CD4-positive, alpha-beta T cell treated with Interferon alpha-2 for 1 hour (primary cell): ENCODE measurements at regions not wholly inside any gene's neighbourhood (a gene's known extent, or its start where the extent isn't known, plus 50 kb on each side); places are given as distances from the start of the nearest gene placed in this dataset.
"Not testable (repeated sequence)": the region's sequence is repeated elsewhere in the genome, so short reads cannot be mapped to it uniquely, and the experiment has no call there.

Source experiments
- DNase-seq, 2 donors: peaks; one replicate each; pipeline ENCODE4 v3.0.0-alpha.2; 2020 to 2022

DNA sequence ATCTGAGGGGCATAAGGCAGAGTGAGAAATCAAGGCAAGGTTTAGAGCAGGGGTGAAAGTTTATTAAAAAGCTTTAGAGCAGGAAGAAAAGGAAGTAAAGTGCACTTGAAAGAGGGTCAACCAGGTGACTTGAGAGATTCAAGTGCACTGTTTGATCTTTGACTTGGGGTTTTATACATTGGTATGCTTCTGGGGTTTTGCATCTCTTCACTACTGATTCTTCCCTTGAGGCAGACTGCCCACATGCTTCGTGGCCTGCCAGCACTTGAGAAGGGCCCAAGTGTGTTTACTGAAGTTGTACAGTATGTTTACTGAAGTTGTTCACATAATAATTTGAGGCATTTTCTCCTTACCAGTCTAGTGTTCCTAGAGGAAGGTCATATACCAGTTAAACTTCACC is 367.0 kb upstream of the UBE2E2 start:
- no peak for DNase-seq

DNA sequence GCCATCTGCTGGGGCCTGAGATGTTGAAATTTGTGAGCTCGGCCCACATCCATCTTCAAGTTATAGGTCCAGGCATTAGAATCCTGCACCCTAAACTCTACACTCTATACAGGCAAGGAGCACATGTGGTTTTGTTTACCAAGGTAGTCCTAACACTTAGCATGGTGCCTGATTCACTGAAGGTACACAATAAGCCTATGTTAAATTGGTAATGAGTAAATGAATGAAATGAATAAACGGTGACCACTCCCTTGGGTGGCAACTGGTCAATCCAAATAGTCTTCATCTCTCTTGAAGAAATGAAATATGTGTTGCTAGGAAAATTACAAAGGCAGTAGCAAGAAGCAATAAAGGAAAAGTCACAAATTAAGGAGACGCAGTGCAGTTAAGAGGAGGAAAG is 359.3 kb upstream of the UBE2E2 start:
- no peak for DNase-seq

DNA sequence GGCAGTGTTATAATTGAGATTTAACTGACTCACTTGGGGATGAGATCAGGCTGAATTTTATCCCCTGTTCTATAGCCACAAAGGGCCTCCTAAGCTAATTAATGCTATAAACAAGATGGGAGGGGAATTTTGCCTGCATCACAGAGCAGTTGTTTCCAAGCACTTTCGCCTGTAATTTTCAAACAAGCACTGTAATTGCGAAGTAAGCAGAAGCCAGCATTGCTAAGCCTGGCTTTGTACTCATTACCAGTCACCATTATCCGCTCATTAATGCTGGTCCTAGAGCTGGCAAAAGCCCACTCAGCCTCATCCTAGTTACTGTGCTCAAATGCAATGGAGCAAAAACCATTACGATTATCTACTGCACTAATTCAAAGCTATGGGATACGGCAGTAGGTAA is 356.6 kb upstream of the UBE2E2 start:
- DNase-seq = no peak

DNA sequence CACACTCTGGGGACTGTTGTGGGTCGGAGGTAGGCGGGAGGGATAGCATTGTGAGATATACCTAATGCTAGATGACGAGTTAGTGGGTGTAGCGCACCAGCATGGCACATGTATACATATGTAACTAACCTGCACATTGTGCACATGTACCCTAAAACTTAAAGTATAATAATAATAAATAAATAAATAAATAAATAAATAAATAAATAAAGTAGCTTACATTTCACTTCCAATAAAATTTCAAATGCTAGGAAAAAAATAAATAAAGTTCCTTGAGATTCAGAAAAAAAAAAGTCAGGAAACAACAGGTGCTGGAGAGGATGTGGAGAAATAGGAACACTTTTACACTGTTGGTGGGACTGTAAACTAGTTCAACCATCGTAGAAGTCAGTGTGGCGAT is 353.5 kb upstream of the UBE2E2 start:
- DNase-seq = not testable (repeated sequence)

DNA sequence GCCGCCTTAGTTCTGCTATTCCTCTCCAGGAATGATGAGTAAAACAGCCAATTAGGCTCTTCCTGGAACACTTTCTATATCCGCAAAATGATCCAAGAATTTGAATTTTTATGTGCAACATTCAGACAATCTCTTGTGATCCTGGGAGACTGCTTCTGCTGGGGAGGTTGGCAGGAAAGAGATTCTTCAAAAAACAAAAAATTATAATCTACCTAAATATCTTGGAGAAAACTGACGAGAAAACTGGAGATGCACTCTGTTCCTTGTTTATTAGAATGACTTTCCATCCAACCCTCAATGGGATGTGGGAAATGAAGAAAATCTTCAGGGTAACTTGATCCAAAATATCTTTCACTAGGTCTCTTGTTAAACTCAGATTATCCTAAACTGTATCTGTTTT is 346.3 kb upstream of the UBE2E2 start:
- DNase-seq = no peak

DNA sequence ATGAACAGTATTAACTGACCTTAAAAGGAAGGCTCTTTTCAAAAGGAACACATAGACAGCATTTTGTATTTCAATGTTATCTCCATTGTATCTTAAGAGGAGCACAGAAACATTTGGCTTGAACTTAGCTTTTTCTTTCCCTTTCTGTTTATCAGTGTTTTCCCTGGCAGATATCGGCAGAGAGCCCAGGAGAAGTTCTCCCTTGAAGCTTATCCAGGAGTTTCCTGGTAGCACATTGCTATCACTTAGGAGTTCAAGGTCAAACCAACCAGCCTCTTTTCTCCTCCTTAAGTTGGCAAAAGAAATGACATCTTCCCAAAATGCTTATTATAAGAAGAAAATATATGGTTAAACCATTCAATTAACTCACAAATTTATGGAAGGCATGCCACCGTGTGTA is 344.6 kb upstream of the UBE2E2 start:
- DNase-seq = no peak

DNA sequence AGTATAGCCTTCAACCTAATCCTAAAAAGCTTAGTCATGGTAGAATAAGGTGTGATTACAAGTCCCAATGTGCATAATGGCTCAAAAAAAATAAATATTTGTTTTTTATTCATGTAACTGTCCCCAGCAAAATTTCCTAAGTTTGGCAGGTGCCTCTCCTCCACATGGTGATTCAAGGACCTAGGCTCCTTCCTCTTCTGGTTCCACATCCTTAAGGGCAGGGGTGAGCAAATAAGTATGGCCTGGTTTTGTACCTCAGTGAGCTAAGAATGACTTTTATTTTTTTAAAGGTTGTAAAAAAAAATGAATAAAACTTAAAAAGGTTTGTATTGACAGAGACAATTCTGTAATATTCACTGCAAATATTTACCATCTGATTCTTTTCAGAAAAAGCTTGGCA is 343.5 kb upstream of the UBE2E2 start:
- DNase-seq = no peak

DNA sequence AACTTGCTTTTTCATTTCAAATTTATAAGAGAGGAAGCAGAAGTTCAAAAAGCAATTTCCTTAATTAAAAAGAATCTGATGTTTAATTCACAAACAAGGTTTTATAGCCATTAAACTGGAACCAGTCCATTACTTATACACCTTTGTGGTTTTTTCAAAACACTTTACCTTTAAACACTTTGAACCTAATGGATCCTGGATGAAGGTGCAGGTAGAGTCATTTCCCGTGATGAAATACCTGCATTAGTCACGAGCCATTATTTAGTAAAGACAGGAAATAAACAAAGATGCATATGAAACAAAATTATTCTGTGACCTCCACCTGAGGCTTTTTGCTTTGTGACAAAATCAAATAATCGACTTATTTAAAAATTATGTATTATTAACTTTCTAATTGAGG is 341.7 kb upstream of the UBE2E2 start:
- no peak for DNase-seq

DNA sequence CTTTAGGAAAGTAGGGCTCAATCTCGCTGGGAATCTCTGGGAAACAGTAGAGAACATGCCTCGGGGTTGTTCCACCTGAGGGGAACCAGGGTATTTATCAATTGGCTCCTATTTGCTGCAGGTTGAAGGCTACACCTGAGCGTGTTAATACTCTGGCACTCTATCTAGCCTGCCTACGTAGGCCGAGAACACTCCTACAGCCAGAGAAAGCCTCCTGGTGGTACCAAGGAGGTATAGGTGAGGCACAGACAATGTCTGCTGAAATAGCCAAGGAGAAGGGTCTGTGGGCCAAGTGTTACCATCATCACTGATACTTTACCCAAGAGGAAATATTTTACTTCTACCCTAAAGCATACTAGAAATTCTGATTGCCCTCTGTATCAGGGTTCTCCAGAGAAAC is 341.0 kb upstream of the UBE2E2 start:
- DNase-seq = no peak

DNA sequence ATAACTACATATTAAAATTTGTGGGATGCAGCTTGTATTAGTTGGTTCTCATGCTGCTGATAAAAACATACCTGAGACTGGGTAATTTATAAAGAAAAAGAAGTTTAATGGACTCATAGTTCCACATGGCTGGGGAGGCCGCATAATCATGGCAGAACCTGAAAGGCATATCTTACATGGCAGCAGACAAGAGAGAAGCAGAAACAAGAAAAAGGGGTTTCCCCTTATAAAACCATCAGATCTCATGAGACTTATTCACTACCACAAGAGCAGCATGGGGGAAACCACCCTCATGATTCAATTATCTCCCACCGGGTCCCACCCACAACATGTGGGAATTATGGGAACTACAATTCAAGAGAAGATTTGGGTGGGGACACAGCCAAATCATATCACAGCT is 320.3 kb upstream of the UBE2E2 start:
- DNase-seq = not testable (repeated sequence)

DNA sequence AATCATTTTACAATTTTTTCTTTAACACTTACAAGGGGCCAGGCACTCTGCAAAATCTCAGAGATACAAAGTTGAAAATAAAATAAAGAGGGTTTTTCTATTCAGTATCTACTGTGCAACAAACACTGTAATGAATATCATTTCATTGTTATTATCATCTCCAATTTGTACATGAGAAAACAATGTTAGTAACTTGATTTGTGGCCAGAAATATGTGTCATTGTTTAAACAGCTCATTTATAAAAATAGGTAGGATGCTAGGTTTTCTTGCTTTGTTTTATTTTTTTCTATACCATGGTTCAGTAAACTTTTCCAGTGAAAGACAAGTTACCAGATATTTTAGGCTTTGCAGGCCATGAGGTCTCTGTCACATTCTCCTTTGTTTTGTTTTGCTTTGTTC is 318.1 kb upstream of the UBE2E2 start:
- no peak for DNase-seq

DNA sequence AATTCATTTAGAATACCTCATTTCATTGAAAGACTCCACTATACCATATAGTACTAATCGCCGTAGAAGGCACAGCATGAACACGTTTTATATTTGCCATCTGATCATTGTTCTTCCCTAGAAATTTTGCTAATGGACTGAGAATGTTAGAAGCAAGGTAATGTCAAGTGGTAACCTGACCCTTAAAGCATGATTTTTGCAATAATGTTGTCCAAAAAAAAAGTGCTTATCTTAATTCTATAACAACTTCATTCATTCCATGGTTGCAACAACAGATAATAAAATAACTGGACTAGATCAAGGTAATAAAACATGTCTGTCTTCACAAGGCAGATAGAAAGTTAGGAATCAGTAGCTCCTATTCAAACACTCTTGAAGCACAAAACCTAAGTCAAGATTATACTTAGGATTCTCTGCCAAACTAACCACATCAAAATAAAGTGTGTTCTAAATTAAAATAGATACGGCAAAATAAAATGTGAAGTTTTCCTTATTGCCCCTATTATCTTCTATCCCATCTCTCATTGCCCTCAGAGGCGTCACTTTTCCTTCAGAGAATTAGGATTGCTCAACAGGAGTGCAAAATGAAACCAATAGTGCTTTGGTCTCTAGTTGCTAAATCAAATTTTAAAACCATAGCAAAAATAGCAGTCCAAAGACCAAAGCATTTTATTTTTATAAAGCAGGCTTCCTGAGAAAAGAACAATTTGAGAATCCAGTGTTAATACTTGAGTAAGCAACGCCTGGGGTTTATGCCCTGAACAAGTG is 317.4 kb upstream of the UBE2E2 start:
- no peak for DNase-seq

DNA sequence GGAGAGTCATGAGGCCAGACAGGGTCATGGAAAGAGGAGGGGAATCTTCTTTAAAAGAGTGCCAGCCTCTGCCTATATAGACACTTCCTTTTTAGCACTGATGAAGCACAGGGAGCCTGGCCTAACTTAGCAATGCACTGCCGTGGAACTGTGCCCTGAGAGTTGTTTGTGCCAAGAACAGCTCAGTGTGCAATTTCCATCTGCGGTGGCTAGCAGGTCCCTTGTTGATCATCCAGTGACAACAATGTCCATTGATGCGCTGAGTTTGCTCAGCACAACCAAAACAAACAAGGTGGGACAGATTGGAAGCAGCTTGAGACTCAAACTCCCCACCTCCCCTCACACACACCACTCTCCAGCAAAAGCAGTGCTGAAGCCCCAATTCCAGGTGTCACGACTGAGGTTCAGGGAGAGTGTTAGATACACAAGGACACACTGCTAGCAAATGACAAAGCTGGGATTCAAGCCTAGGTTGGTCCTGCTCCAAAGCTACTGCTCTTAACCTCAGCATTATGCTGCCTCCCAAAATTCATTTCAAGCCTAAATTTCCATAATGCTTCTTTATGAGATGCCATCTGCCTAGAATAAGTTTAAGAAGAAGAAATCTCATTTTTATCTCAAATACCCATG is 316.6 kb upstream of the UBE2E2 start:
- DNase-seq = no peak

DNA sequence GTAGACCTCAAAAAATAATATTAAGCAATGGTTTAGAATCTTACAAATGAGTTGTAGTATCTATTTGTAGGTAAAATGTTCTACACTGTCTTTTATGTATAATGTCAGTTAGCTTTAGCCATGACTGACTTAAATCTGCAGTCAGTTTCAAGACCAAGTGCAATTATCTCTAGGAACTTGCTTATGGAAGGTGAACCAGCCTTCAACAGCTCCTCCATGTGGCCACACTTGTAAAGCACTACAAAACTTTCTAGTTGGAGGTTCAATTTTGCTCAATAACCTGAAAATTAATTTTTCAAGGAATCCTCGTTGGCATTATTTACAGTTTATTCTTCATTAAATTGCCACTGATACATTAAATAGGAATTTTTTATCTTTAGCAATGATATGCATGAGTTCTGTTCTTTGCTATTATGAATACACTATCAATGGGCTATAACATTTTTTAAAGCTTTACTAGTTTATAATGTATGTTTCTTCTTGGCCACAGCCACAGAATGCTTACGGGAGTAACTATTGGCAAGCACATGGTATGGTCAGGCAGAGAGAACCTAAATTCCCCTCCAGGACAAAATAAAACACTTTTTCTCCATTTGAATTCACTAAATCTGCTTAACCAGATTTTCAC is 315.3 kb upstream of the UBE2E2 start:
- DNase-seq = no peak

DNA sequence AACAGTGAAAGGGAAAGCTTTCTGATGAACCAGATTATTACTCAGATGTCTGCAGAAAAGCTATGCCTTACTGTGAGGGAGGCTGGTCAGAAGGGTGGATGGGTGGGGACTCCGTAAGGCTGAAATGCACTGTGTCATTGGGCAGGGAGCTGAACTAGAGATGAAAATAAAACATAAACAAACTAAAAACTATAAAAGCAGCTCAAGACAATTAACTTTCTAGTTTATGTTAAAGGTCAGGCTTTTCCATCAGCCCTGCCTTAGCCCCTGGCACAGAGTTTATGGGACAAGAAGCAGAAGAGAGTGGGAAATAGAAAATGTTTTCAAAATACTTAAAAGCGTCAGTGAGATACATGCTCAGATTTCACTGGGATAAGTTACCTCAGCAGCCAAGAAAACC is 310.0 kb upstream of the UBE2E2 start:
- no peak for DNase-seq

DNA sequence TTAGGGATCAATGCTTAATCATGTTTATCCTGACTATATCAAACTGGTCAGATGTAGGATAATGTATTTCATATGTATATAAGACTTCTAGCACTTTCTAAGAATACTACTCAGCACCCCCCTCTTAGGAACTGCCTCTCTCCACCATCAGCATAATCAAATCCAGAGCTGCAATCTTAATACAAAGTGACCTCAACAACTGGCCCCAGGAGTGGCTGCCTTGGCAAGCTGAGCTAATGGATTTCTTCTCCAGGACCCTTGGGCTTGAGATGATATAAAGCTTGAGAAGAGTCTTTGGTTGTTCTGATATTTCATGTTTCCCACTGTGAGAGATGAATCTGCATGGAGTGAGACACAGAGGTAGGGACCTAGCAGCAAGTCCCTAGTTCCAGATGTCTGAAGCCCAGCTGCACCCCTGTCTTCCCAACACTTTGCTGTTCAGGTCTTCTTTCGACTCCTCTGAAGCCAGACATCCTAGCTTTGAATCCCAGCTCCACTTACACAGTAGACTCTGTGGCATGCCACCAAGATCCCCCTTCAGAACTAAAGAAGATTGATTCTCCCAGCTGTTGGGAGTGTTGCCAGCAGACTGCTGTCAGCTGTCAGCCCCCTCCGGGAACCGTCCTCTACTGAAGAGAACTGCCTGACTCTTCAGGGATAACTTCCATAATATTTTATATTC is 309.3 kb upstream of the UBE2E2 start:
- no peak for DNase-seq

DNA sequence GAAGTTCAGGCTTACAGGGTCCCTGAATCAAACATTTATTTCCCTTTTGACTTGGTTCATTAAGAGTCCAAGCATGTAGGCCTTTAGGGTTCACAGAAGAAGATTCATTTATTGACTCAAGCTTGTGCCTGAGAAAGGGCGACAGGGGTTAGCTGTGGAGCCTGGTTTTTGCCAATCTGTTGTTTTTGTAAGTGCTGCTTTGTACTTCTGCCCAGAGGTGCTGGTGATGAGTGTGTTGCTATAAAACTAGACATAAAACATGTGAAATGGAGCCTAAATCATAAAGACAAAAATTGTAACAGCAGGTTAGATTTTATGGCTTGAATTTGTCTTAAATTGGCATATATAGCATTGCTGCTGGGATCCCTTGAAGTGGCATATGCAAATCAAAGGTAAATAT is 308.3 kb upstream of the UBE2E2 start:
- DNase-seq = no peak

DNA sequence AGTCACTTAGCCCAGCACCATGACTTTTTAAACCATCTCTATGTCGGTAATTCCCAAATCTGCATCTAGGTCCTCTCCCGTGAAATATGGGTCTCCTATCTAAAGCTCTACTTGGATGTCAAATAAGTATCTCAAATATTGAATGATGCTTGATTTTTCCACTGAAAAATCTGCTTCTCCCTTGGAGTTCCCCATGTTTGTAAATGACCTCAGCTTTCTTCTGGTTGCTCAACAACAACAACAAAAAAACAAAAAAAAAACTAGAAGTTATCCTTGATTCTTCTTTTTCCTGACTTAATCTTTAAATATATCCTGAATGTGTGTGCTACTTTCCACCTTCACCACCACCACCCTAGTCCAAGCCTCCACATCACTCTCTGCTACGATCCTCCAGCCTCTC is 307.5 kb upstream of the UBE2E2 start:
- no peak for DNase-seq

DNA sequence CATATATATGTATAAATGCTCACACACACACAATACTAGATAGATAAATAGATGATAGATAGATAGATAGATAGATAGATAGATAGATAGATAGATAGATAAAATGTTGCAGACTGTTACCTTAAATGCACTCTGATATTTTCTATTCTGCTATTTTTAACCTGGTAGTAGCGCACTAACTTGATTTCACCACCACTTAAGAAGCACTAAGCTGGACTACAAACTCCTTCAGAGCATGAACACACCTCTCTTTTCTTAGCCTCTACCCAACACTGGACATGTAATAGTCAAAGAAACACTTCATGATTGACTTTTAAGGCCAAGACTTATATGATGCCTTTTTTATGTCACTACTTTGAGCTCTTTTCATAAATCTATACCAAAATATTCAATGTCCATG is 304.6 kb upstream of the UBE2E2 start:
- DNase-seq = no peak

DNA sequence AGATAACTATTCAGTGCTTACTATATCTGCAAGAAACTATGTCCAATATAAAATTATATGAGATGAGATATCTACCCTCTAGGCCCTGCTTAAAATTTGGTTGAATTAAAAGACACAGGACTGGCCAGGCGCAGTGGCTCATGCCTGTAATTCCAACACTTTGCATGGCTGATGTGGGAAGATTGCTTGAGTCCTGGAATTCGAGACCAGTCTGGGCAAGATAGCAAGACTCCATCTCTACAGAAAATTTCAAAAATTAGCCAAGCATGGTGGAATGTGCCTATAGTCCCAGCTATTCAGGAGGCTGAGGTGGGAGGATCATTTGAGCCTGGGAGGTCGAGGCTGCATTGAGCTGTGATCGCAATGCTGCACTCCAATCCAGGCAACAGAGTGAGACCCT is 303.7 kb upstream of the UBE2E2 start:
- DNase-seq = no peak

DNA sequence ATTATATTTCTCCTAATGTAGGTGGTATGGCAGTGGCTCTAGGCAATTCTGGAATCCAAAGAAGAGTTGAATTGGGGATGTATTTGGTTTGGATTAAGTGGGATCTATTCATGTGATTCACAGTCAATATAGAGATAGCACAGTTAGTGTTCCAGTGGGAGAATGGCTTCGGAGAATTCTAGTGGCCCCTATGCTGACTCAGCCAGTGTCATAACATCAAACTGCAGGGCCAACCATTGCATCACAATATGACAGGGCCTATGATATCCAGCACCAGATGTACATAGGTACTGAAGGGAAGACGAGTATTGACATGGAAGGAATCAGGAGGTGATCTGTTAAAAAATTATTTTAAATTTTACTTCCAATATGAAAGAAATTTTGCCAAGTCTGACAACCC is 302.8 kb upstream of the UBE2E2 start:
- DNase-seq = no peak

DNA sequence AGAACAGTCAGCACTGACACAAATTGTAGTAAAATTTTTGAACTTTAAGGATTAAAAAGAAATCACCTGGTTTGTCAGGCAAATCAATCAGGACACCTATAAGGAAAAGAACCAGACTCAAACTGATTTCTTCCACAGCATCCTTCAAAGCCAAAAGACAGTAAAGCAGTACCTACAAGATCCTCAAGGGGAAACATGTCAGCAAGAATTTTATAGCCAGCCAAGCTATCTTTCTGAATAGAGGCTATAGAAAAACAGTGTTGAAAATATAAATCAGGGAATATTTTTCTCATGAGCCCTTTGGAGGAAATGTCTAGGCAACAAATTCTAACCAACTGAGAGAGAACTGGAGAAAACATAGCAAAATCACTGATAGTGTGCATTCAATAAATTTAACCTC is 301.4 kb upstream of the UBE2E2 start:
- DNase-seq = no peak

DNA sequence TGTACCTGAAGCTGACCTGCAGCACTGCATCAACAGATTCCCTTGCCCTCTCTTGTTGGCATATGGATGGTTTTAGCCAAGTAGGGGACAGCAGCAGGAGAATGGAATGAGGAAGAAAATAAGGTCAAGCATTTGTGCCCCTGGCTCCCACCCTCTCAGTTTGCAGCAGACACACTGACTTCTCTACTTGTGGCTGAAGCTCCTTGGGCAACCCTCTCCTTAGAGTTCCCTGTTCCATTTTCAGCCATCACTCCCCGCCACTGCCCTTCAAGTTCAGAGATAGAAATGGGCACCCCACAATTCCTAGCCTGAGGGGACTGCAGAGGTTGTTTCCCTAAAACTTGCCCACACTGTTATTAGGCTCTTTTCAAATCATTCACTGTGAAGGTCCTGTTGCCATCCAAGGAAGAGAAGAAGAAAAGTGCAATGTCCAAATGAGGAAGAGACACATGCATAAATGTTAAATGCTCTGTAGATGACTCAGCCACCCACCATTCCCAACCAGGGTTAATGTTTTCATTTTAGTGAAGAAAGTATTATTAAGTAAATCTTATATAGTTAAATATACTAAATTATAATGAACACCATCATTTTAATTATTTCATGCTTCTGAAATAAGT is 295.9 kb upstream of the UBE2E2 start:
- DNase-seq = no peak

DNA sequence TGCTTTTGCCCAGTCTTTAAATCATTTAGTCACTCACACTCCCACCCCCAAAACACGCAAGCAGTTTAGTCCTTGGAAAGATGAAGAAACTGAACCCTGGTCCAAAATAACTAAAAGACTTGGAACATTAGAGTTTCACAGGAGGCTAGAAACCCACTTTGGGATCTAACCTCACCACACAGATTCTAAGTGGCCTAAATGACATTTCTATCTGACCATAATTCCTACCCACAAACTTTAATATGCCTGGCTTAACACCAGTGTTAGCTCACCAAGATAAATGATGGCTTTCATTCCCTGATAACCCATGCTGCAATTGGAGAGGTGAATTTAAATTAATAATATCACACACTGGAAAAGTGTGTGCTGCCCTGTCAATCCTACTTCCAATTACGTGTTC is 295.3 kb upstream of the UBE2E2 start:
- no peak for DNase-seq
